Activated T-cell treated with anti-CD3 and anti-CD28 coated beads, Interleukin-2, amount 50 U/mL, for 1 hour (primary cell): ENCODE measurements at regions not wholly inside any gene's neighbourhood (a gene's known extent, or its start where the extent isn't known, plus 50 kb on each side); places are given as distances from the start of the nearest gene placed in this dataset.

Experiments used
- DNase-seq: peaks from one replicate; pipeline ENCODE4 v3.0.0-alpha.2; 2020

- DNase-seq = no peak
Observed at GRCh38 chr3:132196113-132196512, 121.1 kb upstream of the ACP3 start.

GRCh38 chr3:132198516-132198915, 118.7 kb upstream of the ACP3 start:
- no peak for DNase-seq

- no peak for DNase-seq
Observed at GRCh38 chr3:132199451-132199850, 117.8 kb upstream of the ACP3 start.

GRCh38 chr3:132202586-132202985, 114.6 kb upstream of the ACP3 start:
- DNase-seq = no peak

- DNase-seq = no peak
Observed at GRCh38 chr3:132203889-132204596, 113.2 kb upstream of the ACP3 start.

GRCh38 chr3:132205609-132206008, 111.6 kb upstream of the ACP3 start:
- no peak for DNase-seq

- DNase-seq = no peak
Observed at GRCh38 chr3:132209855-132210254, 107.4 kb upstream of the ACP3 start.

GRCh38 chr3:132210476-132211346, 106.5 kb upstream of the ACP3 start:
- DNase-seq = peak; percentile 17

GRCh38 chr3:132211896-132212295, 105.3 kb upstream of the ACP3 start:
- DNase-seq = no peak

GRCh38 chr3:132218817-132219755, 98.1 kb upstream of the ACP3 start:
- DNase-seq = no peak

GRCh38 chr3:132220986-132221385, 96.2 kb upstream of the ACP3 start:
- DNase-seq = no peak

- DNase-seq = no peak
Observed at GRCh38 chr3:132222868-132223538, 94.2 kb upstream of the ACP3 start.

- DNase-seq = no peak
Observed at GRCh38 chr3:132225664-132226063, 91.5 kb upstream of the ACP3 start.

- no peak for DNase-seq
Observed at GRCh38 chr3:132228923-132229322, 88.3 kb upstream of the ACP3 start.

- DNase-seq = no peak
Observed at GRCh38 chr3:132229641-132230040, 87.6 kb upstream of the ACP3 start.

GRCh38 chr3:132230156-132231000, 86.8 kb upstream of the ACP3 start:
- DNase-seq = no peak

- DNase-seq = no peak
Observed at GRCh38 chr3:132231633-132232032, 85.6 kb upstream of the ACP3 start.

GRCh38 chr3:132232231-132232792, 84.9 kb upstream of the ACP3 start:
- DNase-seq = no peak

- no peak for DNase-seq
Observed at GRCh38 chr3:132236701-132237651, 80.2 kb upstream of the ACP3 start.

- no peak for DNase-seq
Observed at GRCh38 chr3:132237652-132238032, 79.6 kb upstream of the ACP3 start.
